VCaP (cell line): ENCODE measurements at regions not wholly inside any gene's neighbourhood (a gene's known extent, or its start where the extent isn't known, plus 50 kb on each side); places are given as distances from the start of the nearest gene placed in this dataset.
"Not testable (repeated sequence)": the region's sequence is repeated elsewhere in the genome, so short reads cannot be mapped to it uniquely, and the experiment has no call there.

Experiments
- H3K27ac ChIP-seq: fragments of 450-650 bp; 2 replicates; pipeline ENCODE4 v1.5.1; 2017
- TF ChIP-seq, protein P1 (sequence below): fragments of 450-650 bp; conservative IDR thresholded peaks from 2 replicates; pipeline ENCODE4 v1.5.1; 2017; ENCODE audit warnings: mild to moderate bottlenecking, moderate library complexity

DNA sequence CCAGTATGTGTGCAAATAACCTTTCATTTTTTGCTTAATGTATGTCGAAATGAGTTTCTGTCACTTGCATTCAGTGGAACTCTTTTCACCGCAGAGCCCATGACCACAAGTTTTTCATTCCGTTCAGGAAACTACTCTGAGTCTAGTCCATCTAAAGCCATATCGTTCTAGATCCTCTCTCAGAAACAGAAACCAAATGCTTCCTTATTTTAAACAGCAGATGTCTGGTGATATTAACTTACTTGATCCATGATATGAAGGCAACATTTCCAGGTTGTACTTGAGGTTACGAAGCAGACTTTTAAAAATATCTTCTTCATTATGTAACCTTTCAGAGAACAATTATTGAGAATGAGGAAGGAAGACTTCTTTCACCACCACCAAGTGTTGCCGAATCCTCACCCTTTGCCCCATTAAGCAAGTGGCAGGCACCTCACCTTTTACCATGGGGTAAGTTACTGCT, 72.4 kb upstream of the GNAQ start:
- no peak overlapping the region for H3K27ac ChIP-seq
- TF ChIP-seq, protein P1, sequence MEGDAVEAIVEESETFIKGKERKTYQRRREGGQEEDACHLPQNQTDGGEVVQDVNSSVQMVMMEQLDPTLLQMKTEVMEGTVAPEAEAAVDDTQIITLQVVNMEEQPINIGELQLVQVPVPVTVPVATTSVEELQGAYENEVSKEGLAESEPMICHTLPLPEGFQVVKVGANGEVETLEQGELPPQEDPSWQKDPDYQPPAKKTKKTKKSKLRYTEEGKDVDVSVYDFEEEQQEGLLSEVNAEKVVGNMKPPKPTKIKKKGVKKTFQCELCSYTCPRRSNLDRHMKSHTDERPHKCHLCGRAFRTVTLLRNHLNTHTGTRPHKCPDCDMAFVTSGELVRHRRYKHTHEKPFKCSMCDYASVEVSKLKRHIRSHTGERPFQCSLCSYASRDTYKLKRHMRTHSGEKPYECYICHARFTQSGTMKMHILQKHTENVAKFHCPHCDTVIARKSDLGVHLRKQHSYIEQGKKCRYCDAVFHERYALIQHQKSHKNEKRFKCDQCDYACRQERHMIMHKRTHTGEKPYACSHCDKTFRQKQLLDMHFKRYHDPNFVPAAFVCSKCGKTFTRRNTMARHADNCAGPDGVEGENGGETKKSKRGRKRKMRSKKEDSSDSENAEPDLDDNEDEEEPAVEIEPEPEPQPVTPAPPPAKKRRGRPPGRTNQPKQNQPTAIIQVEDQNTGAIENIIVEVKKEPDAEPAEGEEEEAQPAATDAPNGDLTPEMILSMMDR, result no peak

DNA sequence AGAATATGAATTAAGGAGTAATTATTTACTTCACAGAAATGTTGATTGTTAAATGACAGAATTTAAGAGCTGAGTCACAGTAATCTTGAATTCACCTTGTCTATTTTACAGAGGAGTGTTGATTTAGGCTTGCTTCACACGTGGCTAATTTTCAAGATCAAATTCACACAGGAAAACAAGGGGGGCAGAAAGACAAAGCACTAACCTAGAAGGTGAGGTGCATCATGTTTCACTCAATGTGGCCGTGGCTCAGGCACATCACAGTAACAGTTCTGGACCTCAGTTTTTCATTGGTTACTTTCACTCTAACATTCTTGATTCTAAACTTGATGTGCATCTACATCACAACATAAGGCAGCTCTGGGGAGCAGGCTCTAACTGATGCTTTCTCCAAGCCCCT, 69.6 kb upstream of the GNAQ start:
- no peak overlapping the region for H3K27ac ChIP-seq
- TF ChIP-seq, protein P1, result no peak

DNA sequence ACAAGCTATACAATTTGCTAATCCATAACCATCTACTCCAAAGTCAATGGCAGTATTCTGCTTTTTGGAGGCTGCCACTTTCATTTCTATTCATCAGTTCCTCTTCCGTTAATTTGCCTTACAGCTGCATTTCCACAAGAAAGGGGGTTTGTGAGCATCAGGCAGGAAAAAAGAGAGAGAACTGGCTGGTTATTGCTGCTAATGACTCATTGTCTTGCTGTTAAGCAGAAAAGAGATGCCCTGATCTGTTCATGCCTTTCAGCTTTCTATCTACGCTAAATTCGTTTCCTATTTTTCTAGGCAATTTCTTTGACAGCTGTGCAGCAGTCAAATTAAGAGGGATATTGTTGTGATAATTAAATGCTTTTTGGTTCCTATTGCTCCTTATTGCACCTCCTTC, 65.9 kb upstream of the GNAQ start:
- TF ChIP-seq, protein P1, result no peak
- no peak overlapping the region for H3K27ac ChIP-seq

DNA sequence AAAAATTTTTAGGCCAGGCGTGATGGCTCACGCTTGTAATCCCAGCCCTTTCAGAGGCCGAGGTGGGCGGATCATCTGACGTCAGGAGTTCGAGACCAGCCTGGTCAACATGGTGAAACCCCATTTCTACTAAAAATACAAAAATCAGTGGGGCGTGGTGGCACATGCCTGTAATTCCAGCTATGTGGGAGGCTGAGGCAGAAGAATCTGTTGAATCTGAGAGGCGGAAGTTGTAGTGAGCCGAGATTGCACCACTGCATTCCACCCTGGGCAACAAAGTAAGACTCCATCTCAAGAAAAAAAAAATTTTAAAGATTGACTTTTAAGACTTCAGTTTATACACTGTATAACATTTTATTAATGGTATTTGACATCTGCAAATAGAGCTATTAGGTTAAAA, 60.1 kb upstream of the GNAQ start:
- TF ChIP-seq, protein P1, result no peak
- no peak overlapping the region for H3K27ac ChIP-seq

DNA sequence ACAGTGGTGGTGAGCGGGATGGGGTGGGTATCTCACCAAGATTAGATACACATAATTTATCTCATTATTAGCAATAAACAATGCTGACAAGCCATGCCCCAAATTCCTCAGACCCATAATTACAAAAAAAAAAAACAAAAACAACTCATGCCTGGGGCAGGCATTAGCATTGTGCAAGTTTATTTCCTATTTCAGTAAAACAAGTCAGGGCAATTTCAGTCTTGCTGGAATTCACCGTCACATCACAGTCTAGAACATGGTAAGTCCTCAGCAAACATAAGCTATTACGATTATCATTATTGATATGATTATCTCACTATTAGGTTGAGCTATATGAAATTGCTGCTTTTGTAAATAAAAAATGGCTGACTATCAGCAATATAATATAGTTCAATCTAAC, 57.5 kb upstream of the GNAQ start:
- H3K27ac ChIP-seq, result no peak overlapping the region
- TF ChIP-seq, protein P1, result no peak

DNA sequence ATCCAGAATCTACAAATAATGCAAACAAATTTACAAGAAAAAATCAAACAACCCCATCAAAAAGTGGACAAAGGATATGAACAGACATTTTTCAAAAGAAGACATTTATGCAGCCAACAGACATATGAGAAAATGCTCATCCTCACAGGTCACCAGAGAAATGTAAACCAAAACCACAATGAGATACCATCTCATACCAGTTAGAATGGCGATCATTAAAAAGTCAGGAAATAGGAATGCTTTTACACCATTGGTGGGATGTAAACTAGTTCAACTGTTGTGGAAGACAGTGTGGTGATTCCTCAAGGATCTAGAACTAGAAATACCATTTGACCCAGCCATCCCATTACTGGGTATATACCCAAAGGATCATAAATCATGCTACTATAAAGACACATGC, 56.6 kb upstream of the GNAQ start:
- H3K27ac ChIP-seq, result not testable (repeated sequence)
